Pancreas (tissue), 10 donors: ENCODE measurements at regions not wholly inside any gene's neighbourhood (a gene's known extent, or its start where the extent isn't known, plus 50 kb on each side); places are given as distances from the start of the nearest gene placed in this dataset.
A peak's percentile ranks its signal among the peaks of the same experiment; 100 is the strongest.

ENCODE experiments used
- ATAC-seq, 4 donors: fragments of 200-7000 bp; cut with Tn5 transposase; one replicate each; pipeline versions ENCODE4 v1.8.0 to v1.9.1; 2020; ENCODE audit warnings: mild to moderate bottlenecking in 4 of 4, moderate library complexity in 4 of 4
- DNase-seq, 6 donors: peaks; one replicate each; pipeline ENCODE4 v3.0.0-alpha.2; 2020
- FAIRE-seq: peaks from 2 replicates; lab custom pipeline; 2012; peaks lifted over from hg19 to GRCh38; lab: Jason Lieb, UNC
- H3K27ac ChIP-seq, 4 donors: fragments of 200-600 bp; sonication (generic); 1 replicate in 3 of 4; 2 replicates in 1 of 4; pipeline versions ENCODE4 v1.5.0 to v1.8.0; 2020
- H3K27me3 ChIP-seq, 4 donors: fragments of 200-600 bp; one replicate each; pipeline ENCODE4 v1.8.0; 2021
- H3K36me3 ChIP-seq, 3 donors: fragments of 200-600 bp; sonication (generic) in 1 of 3; one replicate each; pipeline versions ENCODE4 v1.5.0 to v1.8.0; 2020 to 2021
- H3K4me1 ChIP-seq, 3 donors: fragments of 200-600 bp; one replicate each; pipeline ENCODE4 v1.8.0; 2021
- H3K4me3 ChIP-seq, 4 donors: fragments of 200-600 bp; sonication (generic) in 2 of 4; one replicate each; pipeline versions ENCODE4 v1.5.0 to v1.8.0; 2020 to 2021
- H3K9me3 ChIP-seq, 4 donors: fragments of 200-600 bp; one replicate each; pipeline ENCODE4 v1.8.0; 2021
- CTCF ChIP-seq, 4 donors: fragments of 200-600 bp; sonication (generic) in 3 of 4; IDR thresholded peaks; one replicate each; pipeline versions ENCODE4 v1.5.0 to v1.8.0; 2021; ENCODE audit warnings: antibody characterized with exemption in 4 of 4
- WGBS, 2 donors: extraction: QIAGEN DNeasy Blood & Tissue Kit; methylation state at CpG; one replicate each; pipeline ENCODE4 v1.1.7; 2013; 5-methylcytosine and 5-hydroxymethylcytosine counted together
- intact Hi-C, 3 donors: fragments of 100-400 bp; cut with DNase I; formaldehyde crosslinking; loops; one replicate each; pipeline versions ENCODE4 v1.11.1 to v1.14.2; 2022
- donor health status: healthy with polysubstance abuse.
- donor health status: DM: no; HTN: no; CAD: no; lungs with moderate emphysema.
- donor health status: DM: no; HTN: no; CAD: no.
- donor health status: control.
- donor health status: control.
- donor health status: Bipolar disorder and iron deficiency.
- donor health status: DM: yes; HTN: yes; CAD: no.
- donor health status: DM: no; HTN: no; CAD: no.
- donor health status: DM: no; HTN: no; CAD: no.
- donor health status: DM: yes; HTN: yes; CAD: no.

DNA sequence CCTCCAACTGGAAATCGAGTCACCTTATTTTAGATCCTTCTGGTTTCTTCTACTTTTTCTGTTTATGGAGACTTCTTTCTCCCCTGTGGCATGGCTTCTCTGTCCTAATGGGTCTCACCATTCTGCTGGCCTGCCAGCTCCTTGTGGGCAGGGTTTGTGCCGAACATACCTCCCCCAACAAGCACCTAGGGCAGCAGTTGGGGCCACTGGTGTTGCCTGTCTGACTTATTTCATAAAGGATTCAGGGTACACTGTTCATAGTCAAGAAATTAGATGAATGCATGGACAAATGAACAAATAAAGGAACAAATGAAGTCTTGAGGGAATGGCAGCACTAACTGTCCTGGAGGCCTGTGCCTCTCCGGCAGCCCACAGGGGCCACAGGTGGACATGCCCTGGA is 55.6 kb upstream of the DOCK1 start:
- no peak for FAIRE-seq
- Histone ChIP-seq H3K27me3 (no peaks in the 10 kb centered on the region), H3K27ac (no peak overlapping the region), H3K9me3 (no peaks in the 10 kb centered on the region), H3K4me3 (no peak overlapping the region), H3K36me3 (no peaks in the 10 kb centered on the region), H3K4me1 (no peaks in the 10 kb centered on the region)
- TF ChIP-seq CTCF (IDR thresholded peaks at IDR 0.05): no peak
- WGBS, 2 donors: 92 to 100% methylated on average over 3 of the region's 3 CpGs
- DNase-seq: no peak
- ATAC-seq: no peak
- intact Hi-C loops: no loop called here

DNA sequence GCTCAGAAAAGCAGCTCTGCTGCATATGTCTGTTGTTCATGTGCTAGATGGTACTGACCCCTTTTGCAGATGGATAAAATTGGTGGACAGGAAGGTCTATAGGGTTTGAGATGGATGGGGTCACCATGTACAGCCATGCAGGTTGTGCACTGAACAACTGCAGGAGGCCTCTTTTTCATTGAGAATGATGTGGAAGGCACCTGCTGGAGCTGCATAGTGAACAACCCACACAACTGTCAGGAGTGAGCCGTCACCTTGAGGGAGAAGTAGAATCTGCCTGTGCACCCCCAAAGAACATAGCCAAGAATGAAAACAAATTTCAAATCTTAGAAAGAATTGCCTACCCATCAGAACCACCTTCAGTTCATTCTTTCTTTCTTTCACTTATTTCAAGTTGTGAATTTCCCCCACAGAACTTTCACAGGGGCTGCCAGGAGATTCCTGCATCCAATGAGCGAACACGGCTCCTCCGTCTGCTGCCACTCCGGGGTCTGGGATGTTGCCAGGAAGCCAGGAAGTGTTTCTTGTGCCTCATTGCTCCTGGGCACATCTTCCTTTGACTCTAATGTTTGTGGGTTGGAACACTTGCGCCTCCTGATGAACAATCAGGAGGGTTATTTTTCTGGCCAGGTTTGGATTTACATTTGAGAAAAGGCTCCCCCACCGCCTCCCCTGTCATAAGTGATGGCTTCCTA is 53.7 kb upstream of the DOCK1 start:
- no peak for FAIRE-seq
- no peaks in the 10 kb centered on the region for H3K27me3 ChIP-seq
- TF ChIP-seq CTCF (IDR thresholded peaks at IDR 0.05): no peak
- no peaks in the 10 kb centered on the region for H3K4me1 ChIP-seq
- no peak overlapping the region for H3K4me3 ChIP-seq
- WGBS, 2 donors: 82 to 88% methylated on average over 7 of the region's 7 CpGs
- DNase-seq: no peak
- intact Hi-C loops: no loop called here
- no peaks in the 10 kb centered on the region for H3K9me3 ChIP-seq
- no peaks in the 10 kb centered on the region for H3K36me3 ChIP-seq
- peak in 2 of 4 donors; percentile 37 to 49 for ATAC-seq
- H3K27ac ChIP-seq: no peak overlapping the region

DNA sequence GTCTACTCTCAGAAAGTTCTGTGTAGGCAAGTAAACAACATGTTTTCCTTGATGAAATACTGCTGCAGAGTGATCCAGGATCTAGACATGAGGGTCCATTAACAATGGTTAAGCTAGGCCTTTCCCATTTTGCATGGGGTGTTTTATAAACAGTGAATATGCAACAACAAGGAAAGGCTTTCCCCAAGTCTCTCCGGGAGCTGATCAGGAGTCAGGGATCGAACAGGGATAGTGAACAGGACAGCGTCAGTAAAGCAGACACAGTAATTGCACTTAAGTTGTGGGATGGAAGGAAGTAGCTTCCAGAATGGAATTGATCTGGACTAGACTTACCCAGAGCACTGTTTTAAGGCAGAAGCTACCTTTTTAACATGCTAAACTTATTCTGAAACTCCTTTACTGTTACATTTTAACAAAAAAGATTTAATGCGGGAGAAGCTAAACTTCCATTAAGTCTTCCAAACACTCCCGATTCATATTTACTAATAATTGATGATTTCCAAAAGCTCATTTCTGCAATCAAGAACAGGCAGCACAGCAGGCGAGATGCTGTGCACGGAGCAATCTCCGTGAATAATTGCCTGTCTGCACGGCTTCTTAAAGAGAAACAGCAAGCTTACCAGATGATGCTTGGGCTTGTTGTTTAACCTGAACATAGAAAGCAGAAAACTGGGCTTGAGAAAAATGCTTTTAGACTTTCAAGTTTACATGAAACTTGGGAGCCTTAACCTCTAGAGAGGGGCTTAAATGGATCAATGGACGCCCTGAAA is 50.3 kb upstream of the DOCK1 start:
- H3K27ac ChIP-seq: no peak overlapping the region
- intact Hi-C loops: no loop called here
- WGBS, 2 donors: 81% methylated on average over 10 of the region's 10 CpGs
- no peak for ATAC-seq
- no peak for TF ChIP-seq CTCF (IDR thresholded peaks at IDR 0.05)
- H3K36me3 ChIP-seq: no peaks in the 10 kb centered on the region
- no peak overlapping the region for H3K4me3 ChIP-seq
- DNase-seq: no peak
- H3K4me1 ChIP-seq: no peaks in the 10 kb centered on the region
- H3K27me3 ChIP-seq: no peaks in the 10 kb centered on the region
- no peak for FAIRE-seq
- no peaks in the 10 kb centered on the region for H3K9me3 ChIP-seq
